GM21619 (cell line): ENCODE measurements at regions not wholly inside any gene's neighbourhood (a gene's known extent, or its start where the extent isn't known, plus 50 kb on each side); places are given as distances from the start of the nearest gene placed in this dataset.

Source experiments
- ATAC-seq: cut with Tn5 transposase; IDR thresholded peaks from one replicate; pipeline ENCODE4 v1.9.1; 2021; ENCODE audit not compliant: unreplicated experiment

DNA sequence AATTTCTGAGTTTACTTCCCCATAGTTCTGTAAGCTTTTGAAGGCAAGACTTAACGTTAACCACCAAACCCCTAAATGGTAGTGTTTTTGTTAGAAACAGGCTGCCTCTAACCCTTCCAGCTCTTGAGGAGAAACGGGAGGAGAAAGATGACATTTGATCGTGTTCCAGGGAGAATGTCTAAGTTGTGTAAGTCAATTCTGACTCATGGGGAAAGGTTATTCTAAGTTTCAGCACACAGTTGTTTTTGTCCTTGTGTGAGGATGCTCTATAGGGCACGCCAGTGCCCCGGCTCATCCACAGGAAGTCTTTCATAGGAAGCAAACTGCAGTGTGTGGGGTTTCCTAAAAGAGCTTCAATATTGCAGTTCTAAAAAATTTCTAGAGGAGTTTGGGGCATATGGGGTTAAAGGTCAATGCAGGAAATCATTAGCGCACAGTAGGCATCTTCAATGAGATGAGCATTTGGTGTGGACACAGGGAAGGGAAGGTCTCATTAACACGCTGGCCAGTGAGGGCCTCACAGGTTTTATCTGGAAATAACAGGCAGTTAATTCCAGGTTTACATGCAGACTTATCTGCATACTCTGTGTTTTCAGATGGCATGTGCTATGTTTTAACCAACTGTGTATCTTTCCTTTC is 638.2 kb upstream of the IGFBP3 start:
- no peak for ATAC-seq

- no peak for ATAC-seq
Observed at GRCh38 chr7:46558482-46559193, 637.6 kb upstream of the IGFBP3 start.

DNA sequence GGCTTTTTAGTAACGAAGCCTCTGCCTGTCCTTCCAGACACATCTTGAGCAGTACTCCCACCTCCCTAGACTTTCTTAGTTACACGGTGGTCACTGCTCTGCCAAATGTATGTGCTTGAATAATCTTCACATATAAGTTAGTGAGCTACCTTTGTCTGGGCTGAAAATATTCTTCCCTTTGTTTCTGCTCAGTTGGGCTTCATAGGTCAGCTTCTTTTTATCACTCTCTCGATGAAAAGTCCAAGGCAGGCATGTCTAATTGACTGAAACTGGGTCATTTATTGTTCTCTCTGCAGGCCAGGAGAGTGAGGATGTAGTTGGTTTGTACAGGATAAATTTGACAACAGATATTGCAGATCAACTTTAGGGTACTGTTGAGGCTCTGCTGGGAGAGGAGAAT is 636.7 kb upstream of the IGFBP3 start:
- ATAC-seq = no peak

DNA sequence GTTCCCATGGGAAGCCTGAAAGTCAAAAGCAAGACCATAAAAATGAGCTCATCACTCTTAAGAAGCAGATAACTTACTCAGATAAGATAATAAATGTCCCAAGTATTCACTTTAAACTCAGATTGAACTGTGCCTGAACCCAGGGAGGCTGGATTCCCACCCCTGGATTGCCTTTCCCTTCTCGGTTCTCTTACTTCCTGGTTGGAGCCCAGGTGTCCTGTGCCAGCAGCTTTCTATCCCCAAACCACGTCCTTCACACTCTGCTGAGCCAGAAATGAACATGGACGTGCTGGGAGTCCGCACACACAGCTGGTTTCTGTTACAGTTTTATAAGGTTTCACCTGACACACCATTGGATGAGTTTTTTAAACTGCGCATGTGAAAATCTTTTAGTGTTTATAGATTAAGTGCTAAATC is 636.2 kb upstream of the IGFBP3 start:
- no peak for ATAC-seq

- ATAC-seq = no peak
Observed at GRCh38 chr7:46554688-46555422, 633.8 kb upstream of the IGFBP3 start.

DNA sequence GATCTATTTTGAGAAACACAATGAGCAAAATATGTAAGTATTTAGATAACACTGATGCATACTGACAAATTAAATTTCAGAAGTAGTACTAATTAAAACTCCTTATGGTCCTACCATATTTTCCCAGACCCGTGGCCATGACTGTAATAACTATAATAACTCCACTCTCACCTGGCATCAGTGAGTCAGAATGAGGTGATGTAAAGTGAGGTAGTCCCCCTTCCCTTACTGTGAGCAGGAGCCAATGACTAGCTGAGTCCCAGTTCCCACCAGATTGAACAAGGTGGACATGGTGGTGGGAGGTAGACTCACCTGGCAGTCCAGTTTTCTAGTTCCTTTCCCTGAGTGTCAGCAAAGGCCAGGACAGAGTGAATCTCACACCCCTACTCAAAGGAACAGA is 630.5 kb upstream of the IGFBP3 start:
- ATAC-seq = no peak

GRCh38 chr7:46550864-46551263 is 629.8 kb upstream of the IGFBP3 start:
- no peak for ATAC-seq

DNA sequence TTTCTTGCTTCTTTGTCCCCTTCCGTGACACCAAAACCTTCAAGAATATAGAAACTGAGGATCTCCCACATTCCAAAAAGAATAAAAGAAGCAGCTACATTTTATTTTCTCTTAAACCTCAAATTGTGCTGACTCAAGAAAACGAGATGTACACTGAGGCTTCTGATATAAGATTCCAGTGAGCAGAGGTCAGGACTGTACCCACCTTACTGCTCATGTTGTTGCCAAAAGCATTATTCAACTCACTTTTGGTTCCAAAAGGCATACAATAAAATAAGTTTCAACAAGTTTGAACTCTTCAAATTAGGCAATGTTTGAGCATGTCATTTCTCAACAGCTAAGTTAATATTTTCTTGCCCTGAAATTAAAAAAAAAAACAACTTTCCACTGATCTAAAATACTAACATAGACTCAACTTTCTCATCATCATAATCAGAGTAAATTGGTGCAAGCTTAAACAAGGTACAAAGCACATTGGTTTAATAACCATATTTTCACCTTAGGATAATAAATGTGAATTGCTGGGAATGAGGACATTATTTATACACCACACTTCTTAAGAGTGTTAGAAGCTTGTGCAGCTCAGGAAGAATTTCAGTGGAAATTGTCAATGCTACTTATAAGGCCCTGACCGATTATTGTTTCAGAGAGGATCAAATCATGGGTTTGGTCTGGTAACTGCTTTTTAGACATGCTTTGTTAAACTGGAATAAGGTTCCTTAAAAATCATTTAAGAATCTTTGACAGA is 629.0 kb upstream of the IGFBP3 start:
- ATAC-seq = no peak

DNA sequence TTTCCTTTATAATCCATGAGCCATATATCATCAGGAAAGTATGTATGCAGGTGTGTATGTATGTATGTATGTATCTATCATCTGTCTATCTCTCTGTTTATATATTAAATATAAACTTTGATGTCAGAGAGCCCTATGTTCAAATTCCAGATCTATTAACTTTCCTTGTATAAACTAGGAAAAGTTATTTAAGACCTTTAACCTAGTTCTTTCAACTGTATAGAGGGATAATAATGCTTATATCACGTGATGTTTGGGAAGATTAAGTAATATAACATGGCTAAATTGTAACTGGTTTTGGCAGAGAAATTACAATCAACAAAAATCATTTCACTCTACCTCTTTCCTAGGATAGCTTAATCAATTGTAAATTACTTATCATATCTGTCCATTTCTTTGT is 628.3 kb upstream of the IGFBP3 start:
- ATAC-seq = no peak

DNA sequence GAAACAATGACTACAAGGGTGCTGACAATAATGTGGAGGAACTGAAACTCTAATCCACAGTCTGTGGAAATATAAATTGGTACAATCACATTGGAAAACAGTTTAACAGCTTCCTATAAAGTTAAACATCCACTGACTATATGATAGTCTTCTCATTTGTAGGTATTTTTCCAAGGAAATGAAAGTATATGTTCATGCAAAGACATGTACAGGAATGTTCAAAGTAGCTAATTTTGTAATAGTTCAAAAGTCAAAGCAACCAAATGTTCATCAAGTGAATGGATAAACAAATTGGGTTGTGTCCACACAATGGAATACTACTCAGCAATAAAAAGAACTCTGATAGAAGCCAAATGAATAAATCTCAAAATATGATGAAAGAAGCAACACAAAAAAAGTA is 626.0 kb upstream of the IGFBP3 start:
- ATAC-seq = no peak

- ATAC-seq = no peak
Observed at GRCh38 chr7:46545790-46546189, 624.7 kb upstream of the IGFBP3 start.

DNA sequence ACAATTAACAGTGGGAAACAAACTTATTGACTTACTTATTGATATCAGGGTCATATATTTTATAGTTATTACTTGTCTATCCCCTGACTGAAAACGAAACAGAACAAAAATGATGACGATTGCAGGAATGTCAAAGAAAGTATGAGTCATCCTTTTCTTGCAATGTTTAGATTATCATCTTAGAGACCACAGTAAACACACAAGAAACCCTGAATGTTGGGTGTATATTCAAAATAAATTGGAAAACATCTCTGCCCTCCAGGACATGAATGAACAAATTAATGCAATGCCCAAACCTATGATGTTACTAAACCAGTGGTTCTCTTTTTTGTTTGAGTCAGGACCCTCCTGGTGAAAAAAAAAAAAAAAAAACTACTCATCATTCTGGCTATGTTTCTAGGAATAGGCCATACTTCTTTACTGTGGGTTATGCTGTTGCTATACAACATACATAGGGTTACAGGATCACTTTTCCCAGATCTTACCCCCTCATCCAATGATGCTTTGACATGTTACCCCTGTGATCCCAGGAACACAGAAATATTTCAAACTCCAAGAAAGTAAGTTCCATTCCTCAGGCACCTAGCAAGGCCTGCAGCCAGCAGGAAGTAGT is 623.4 kb upstream of the IGFBP3 start:
- no peak for ATAC-seq

- ATAC-seq = no peak
Observed at GRCh38 chr7:46542076-46542475, 621.0 kb upstream of the IGFBP3 start.

GRCh38 chr7:46539892-46540483 is 618.9 kb upstream of the IGFBP3 start:
- ATAC-seq = no peak

DNA sequence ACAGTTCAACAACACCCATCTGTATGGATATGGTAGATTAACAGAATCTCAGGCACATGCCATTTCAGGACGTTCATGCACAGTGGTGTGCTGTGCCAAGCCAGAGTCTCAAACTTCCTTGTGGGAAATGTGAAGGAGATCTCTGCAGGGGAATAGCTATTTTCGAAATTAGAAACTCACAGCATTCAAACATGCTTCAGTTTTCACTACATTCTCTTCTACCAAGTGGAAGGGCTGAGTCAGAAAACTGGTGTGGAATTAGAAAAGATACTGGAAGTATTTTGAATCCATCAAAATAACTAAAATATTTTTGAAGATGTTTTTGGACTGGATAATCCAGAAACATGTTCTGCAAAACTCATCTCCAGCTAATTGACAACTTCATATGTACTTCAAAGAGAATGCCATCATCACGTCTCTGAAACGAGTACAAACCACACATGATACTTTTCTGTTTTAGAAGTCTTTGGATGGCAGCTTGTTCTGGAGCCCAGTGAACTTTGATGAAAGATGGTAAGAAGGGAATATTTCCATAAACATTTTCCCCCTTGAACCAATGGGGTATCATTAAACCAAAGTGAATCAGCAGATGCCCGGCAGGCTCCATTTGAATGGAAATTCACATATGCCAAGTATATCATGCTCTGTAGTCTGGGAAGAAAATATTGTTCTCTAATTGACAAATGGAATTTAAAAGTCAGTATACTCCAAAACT is 616.3 kb upstream of the IGFBP3 start:
- no peak for ATAC-seq

GRCh38 chr7:46534664-46535588 is 613.9 kb upstream of the IGFBP3 start:
- ATAC-seq = no peak

DNA sequence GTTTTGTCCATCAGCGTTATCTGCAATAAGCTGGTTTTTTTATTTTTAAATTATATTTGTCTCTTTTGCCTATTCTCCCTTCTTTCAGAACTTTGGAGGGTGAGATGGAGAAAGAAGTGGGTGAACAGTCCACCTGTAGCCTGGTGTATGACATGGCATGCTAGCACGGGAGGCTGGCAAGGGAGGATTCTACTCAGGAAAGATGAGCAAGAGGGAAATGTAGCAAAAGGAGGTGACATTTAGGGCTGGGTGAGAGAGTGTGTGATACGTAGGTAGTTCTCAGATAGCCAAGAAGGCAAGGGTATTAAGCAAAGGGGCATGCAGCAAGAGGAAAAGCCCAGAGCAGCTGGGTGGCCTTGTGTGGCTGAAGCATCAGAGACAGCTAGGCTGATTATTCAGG is 612.9 kb upstream of the IGFBP3 start:
- no peak for ATAC-seq

DNA sequence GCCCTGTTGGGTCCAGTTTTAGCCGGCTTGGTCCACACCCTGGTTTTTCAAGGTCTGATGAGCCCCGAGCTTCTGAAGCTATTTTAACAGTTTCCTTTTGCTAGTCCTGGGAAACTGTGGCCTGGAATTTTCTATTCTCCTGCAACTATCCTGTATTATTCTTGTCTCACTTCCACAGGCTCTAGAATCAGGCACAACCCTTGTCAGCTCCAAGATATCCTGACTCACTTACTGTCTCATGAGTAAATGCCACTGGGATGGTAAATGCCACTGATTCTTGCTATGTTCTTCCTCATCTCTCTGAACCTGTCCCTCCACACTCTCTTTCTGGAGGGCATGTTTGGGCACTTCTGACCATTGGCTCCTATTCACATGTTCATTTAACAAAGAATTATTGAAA is 611.5 kb upstream of the IGFBP3 start:
- ATAC-seq = no peak
